IPS-18c (cell line): ENCODE measurements at regions not wholly inside any gene's neighbourhood (a gene's known extent, or its start where the extent isn't known, plus 50 kb on each side); places are given as distances from the start of the nearest gene placed in this dataset.

Source experiments
- H3K4me3 ChIP-seq: 2 replicates; pipeline ENCODE4 v1.7.0; 2013; ENCODE audit warnings: low read depth, mild to moderate bottlenecking, low read length, moderate library complexity; ENCODE audit not compliant: insufficient read depth
- H3K9me3 ChIP-seq: one replicate; pipeline ENCODE4 v1.6.1; 2013; ENCODE audit warnings: mild to moderate bottlenecking, low read length, moderate library complexity; ENCODE audit not compliant: control insufficient read depth, insufficient read depth

GRCh38 chr11:119529936-119530335 lies 107.0 kb upstream of the THY1 start:
- no peaks in the 10 kb centered on the region for H3K9me3 ChIP-seq

GRCh38 chr11:119529063-119529845 lies 106.3 kb upstream of the THY1 start:
- Histone ChIP-seq H3K9me3 (no peaks in the 10 kb centered on the region), H3K4me3 (no peak overlapping the region)

More at GRCh38 chr11:119529936-119530335, 107.0 kb upstream of the THY1 start:
- no peak overlapping the region for H3K4me3 ChIP-seq

- H3K9me3 ChIP-seq = no peaks in the 10 kb centered on the region
- H3K4me3 ChIP-seq = no peak overlapping the region
Observed at GRCh38 chr11:119525867-119526196, 102.9 kb upstream of the THY1 start.

GRCh38 chr11:119525180-119525866 lies 102.4 kb upstream of the THY1 start:
- no peaks in the 10 kb centered on the region for H3K9me3 ChIP-seq

GRCh38 chr11:119523539-119524157 lies 100.7 kb upstream of the THY1 start:
- Histone ChIP-seq H3K9me3 (no peaks in the 10 kb centered on the region), H3K4me3 (no peak overlapping the region)

More at GRCh38 chr11:119525180-119525866, 102.4 kb upstream of the THY1 start:
- H3K4me3 ChIP-seq = no peak overlapping the region

- H3K9me3 ChIP-seq = no peaks in the 10 kb centered on the region
- H3K4me3 ChIP-seq = no peak overlapping the region
Observed at GRCh38 chr11:119522609-119523008, 99.6 kb upstream of the THY1 start.

GRCh38 chr11:119521551-119521950 lies 98.6 kb upstream of the THY1 start:
- no peak overlapping the region for H3K4me3 ChIP-seq
- no peaks in the 10 kb centered on the region for H3K9me3 ChIP-seq

- no peak overlapping the region for H3K4me3 ChIP-seq
- H3K9me3 ChIP-seq = no peaks in the 10 kb centered on the region
Observed at GRCh38 chr11:119520966-119521365, 98.0 kb upstream of the THY1 start.

GRCh38 chr11:119520400-119520799 lies 97.4 kb upstream of the THY1 start:
- no peaks in the 10 kb centered on the region for H3K9me3 ChIP-seq
- no peak overlapping the region for H3K4me3 ChIP-seq

- H3K4me3 ChIP-seq = no peak overlapping the region
- H3K9me3 ChIP-seq = no peaks in the 10 kb centered on the region
Observed at GRCh38 chr11:119519796-119520195, 96.8 kb upstream of the THY1 start.

- no peaks in the 10 kb centered on the region for H3K9me3 ChIP-seq
- H3K4me3 ChIP-seq = no peak overlapping the region
Observed at GRCh38 chr11:119518746-119519730, 96.1 kb upstream of the THY1 start.

- Histone ChIP-seq H3K9me3 (no peaks in the 10 kb centered on the region), H3K4me3 (no peak overlapping the region)
Observed at GRCh38 chr11:119515771-119516400, 92.9 kb upstream of the THY1 start.

- Histone ChIP-seq H3K4me3 (no peak overlapping the region), H3K9me3 (no peaks in the 10 kb centered on the region)
Observed at GRCh38 chr11:119513806-119514170, 90.8 kb upstream of the THY1 start.

GRCh38 chr11:119513131-119513805 lies 90.3 kb upstream of the THY1 start:
- Histone ChIP-seq H3K4me3 (no peak overlapping the region), H3K9me3 (no peaks in the 10 kb centered on the region)

GRCh38 chr11:119512369-119512768 lies 89.4 kb upstream of the THY1 start:
- Histone ChIP-seq H3K9me3 (no peaks in the 10 kb centered on the region), H3K4me3 (no peak overlapping the region)

- Histone ChIP-seq H3K4me3 (no peak overlapping the region), H3K9me3 (no peaks in the 10 kb centered on the region)
Observed at GRCh38 chr11:119511614-119512306, 88.8 kb upstream of the THY1 start.
